ENCODE measurements at regions not wholly inside any gene's neighbourhood (a gene's known extent, or its start where the extent isn't known, plus 50 kb on each side); places are given as distances from the start of the nearest gene placed in this dataset.

DNA sequence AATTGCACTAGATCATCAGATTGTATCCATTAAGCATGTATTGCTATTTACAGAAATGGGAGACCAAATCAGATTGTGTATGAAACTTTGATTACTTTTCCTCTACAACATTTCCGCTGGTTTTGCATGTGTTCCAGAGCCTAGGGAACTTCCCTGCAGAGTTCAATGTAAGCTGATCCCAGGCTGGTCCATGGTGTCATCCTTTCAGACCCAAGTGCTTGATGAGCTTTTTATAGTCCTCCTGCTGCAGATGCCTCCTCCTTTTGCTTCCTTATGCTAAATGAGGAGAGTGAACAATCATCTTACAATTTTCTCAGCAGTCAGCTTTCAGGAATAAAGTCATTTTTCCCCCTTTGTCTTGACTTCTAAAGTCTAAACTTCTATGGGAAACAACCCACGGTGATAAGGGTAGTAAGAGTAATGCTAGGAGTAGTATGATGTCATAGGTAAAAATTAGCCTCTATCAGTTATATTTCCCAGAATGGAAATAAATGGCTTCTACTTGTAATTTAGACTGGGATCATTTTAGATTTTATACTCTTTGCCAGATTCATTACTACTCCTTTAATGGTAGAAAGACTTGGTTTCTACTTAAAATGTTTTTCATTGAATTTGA is 55.1 kb upstream of the SLC4A4 start:
- Histone ChIP-seq H3K27ac (ENCODE audit: insufficient read depth, low read length) (no peak overlapping the region), H3K4me3 (replicated peaks in 1 of 4; ENCODE audit: control extremely low read depth in 1 of 4, insufficient read depth in 1 of 4, low read depth in 3 of 4, low read length in 4 of 4) (no peak overlapping the region)

DNA sequence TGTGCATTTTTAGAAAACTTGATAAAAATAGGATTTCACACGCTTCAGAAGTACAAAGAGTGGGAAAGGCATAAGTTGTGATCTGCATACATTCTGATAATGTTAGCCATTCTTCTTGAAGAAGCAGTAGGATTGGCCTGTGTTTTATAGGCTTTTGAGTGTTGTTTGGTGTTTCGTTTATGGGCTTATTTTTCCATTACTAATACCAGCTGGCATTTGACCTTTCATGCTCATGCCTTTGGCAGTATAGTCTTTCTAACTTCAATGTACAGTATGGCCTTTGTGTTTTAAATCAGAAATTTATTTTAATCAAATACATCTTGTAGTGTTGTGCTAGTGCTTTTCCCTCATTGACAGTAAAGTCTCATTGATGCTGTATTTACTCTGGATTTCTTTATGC is 51.5 kb upstream of the SLC4A4 start:
- Histone ChIP-seq H3K79me2 (ENCODE audit: control insufficient read depth, insufficient read depth, low read length) (peaks cover 10% of the 10 kb centered on the region), H3K36me3 (ENCODE audit: control insufficient read depth, insufficient read depth, low read length) (no peaks in the 10 kb centered on the region), H3K4me3 (replicated peaks in 1 of 4; ENCODE audit: control extremely low read depth in 1 of 4, insufficient read depth in 1 of 4, low read depth in 3 of 4, low read length in 4 of 4) (no peak overlapping the region), H3K27ac (ENCODE audit: insufficient read depth, low read length) (no peak overlapping the region), H2AFZ (ENCODE audit: low read length) (no peak overlapping the region), H3K4me1 (ENCODE audit: control insufficient read depth, extremely low read depth, insufficient read depth, low read length) (peaks cover 6% of the 10 kb centered on the region), H3K4me2 (ENCODE audit: extremely low read depth, insufficient read depth, low read length) (peak overlapping the region; percentile 35), H4K20me1 (ENCODE audit: control insufficient read depth, extremely low read depth, insufficient read depth, low read length) (no peaks in the 10 kb centered on the region), H3K9ac (ENCODE audit: insufficient read depth, low read length) (no peak overlapping the region), H3K9me3 (ENCODE audit: control insufficient read depth, insufficient read depth, low read depth, low read length) (no peaks in the 10 kb centered on the region), H3K27me3 (ENCODE audit: control insufficient read depth, insufficient read depth, low read length) (no peaks in the 10 kb centered on the region)
- DNase-seq (ENCODE audit: low read depth in 2 of 2), result peak in 1 of 2 donors; percentile 34
- TF ChIP-seq EZH2 (IDR thresholded peaks at IDR 0.05; ENCODE audit: low read length, missing control alignments), result no peak
- TF ChIP-seq, protein P1, sequence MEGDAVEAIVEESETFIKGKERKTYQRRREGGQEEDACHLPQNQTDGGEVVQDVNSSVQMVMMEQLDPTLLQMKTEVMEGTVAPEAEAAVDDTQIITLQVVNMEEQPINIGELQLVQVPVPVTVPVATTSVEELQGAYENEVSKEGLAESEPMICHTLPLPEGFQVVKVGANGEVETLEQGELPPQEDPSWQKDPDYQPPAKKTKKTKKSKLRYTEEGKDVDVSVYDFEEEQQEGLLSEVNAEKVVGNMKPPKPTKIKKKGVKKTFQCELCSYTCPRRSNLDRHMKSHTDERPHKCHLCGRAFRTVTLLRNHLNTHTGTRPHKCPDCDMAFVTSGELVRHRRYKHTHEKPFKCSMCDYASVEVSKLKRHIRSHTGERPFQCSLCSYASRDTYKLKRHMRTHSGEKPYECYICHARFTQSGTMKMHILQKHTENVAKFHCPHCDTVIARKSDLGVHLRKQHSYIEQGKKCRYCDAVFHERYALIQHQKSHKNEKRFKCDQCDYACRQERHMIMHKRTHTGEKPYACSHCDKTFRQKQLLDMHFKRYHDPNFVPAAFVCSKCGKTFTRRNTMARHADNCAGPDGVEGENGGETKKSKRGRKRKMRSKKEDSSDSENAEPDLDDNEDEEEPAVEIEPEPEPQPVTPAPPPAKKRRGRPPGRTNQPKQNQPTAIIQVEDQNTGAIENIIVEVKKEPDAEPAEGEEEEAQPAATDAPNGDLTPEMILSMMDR (conservative IDR thresholded peaks at IDR 0.05 in 1 of 2, IDR thresholded peaks at IDR 0.05 in 1 of 2; ENCODE audit: low read depth in 1 of 2, low read length in 2 of 2), result no peak

More for the DNA sequence above, 55.1 kb upstream of the SLC4A4 start:
- H3K36me3 ChIP-seq (ENCODE audit: control insufficient read depth, insufficient read depth, low read length), result no peaks in the 10 kb centered on the region
- DNase-seq (ENCODE audit: low read depth in 2 of 2), result no peak
- no peak overlapping the region for H3K9ac ChIP-seq (ENCODE audit: insufficient read depth, low read length)
- H4K20me1 ChIP-seq (ENCODE audit: control insufficient read depth, extremely low read depth, insufficient read depth, low read length), result no peaks in the 10 kb centered on the region
- peaks cover 10% of the 10 kb centered on the region for H3K79me2 ChIP-seq (ENCODE audit: control insufficient read depth, insufficient read depth, low read length)
- no peak overlapping the region for H2AFZ ChIP-seq (ENCODE audit: low read length)
- H3K4me2 ChIP-seq (ENCODE audit: extremely low read depth, insufficient read depth, low read length), result no peak overlapping the region
- no peak for TF ChIP-seq EZH2 (IDR thresholded peaks at IDR 0.05; ENCODE audit: low read length, missing control alignments)
- no peaks in the 10 kb centered on the region for H3K9me3 ChIP-seq (ENCODE audit: control insufficient read depth, insufficient read depth, low read depth, low read length)
- H3K4me1 ChIP-seq (ENCODE audit: control insufficient read depth, extremely low read depth, insufficient read depth, low read length), result peaks cover 6% of the 10 kb centered on the region
- H3K27me3 ChIP-seq (ENCODE audit: control insufficient read depth, insufficient read depth, low read length), result no peaks in the 10 kb centered on the region

DNA sequence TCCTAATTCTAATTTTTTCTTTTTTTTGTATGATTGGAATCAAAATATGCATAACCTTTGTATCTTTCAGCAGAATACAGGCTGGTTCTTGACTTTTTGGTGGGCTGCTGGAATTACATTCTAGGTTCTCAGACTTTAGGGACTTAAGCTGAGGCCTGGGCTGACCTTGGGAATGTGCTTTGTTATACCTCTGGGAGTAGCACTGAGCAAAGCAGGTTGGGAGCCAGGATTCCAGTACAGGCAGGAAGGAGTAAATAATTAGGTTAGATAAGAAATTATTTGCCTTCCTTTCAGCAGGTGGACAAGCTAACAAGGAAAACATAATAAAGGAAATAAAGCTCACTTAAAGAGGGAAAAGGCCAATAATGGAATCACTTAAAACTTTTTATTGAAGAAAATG is 49.9 kb upstream of the SLC4A4 start:
- Histone ChIP-seq H4K20me1 (ENCODE audit: control insufficient read depth, extremely low read depth, insufficient read depth, low read length) (no peaks in the 10 kb centered on the region), H3K36me3 (ENCODE audit: control insufficient read depth, insufficient read depth, low read length) (no peaks in the 10 kb centered on the region), H3K4me1 (ENCODE audit: control insufficient read depth, extremely low read depth, insufficient read depth, low read length) (peaks cover 6% of the 10 kb centered on the region), H3K9ac (ENCODE audit: insufficient read depth, low read length) (no peak overlapping the region), H3K4me3 (replicated peaks in 1 of 4; ENCODE audit: control extremely low read depth in 1 of 4, insufficient read depth in 1 of 4, low read depth in 3 of 4, low read length in 4 of 4) (no peak overlapping the region), H3K27ac (ENCODE audit: insufficient read depth, low read length) (peak overlapping the region; percentile 0), H3K9me3 (ENCODE audit: control insufficient read depth, insufficient read depth, low read depth, low read length) (no peaks in the 10 kb centered on the region), H3K79me2 (ENCODE audit: control insufficient read depth, insufficient read depth, low read length) (peaks cover 10% of the 10 kb centered on the region), H3K4me2 (ENCODE audit: extremely low read depth, insufficient read depth, low read length) (no peak overlapping the region), H2AFZ (ENCODE audit: low read length) (no peak overlapping the region), H3K27me3 (ENCODE audit: control insufficient read depth, insufficient read depth, low read length) (no peaks in the 10 kb centered on the region)
- TF ChIP-seq, protein P1 (conservative IDR thresholded peaks at IDR 0.05 in 1 of 2, IDR thresholded peaks at IDR 0.05 in 1 of 2; ENCODE audit: low read depth in 1 of 2, low read length in 2 of 2), result no peak
- no peak for TF ChIP-seq EZH2 (IDR thresholded peaks at IDR 0.05; ENCODE audit: low read length, missing control alignments)
- no peak for DNase-seq (ENCODE audit: low read depth in 2 of 2)
